ENCODE measurements at regions not wholly inside any gene's neighbourhood (a gene's known extent, or its start where the extent isn't known, plus 50 kb on each side); places are given as distances from the start of the nearest gene placed in this dataset.

GRCh38 chr15:93716615-93717231 lies 514.6 kb upstream of the MCTP2 start:
- no peak for TF ChIP-seq CTCF (IDR thresholded peaks at IDR 0.05; ENCODE audit: extremely low read depth, insufficient read depth, missing control alignments)
- no peak for DNase-seq (ENCODE audit: low spot score)
- in situ Hi-C loops (cut with MboI; ENCODE audit: low pct_unique_long_range_greater_than_20kb, low sequenced_read_pairs, unreplicated experiment) = no loop called here

DNA sequence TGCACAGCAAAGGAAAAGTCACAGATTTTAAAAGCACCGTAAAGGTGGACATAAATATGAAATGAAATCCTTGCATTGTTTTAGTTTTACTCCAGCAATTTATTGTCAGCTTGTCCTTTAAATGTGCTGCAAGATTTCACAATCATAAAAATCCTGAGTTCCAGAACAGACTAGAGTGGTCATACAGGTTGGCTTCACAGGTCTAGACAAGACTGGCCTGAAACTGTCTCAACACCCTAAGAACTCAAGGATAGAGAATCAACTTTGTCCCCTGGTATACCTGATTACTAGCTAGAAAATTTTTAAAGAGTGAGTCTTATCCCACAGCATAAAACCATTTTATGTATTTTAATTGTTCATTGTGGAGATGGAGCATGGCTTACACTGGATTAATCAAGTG lies 521.7 kb upstream of the MCTP2 start:
- no peak for DNase-seq (ENCODE audit: low spot score)
- in situ Hi-C loops (cut with MboI; ENCODE audit: low pct_unique_long_range_greater_than_20kb, low sequenced_read_pairs, unreplicated experiment) = no loop called here
- TF ChIP-seq CTCF (IDR thresholded peaks at IDR 0.05; ENCODE audit: extremely low read depth, insufficient read depth, missing control alignments) = no peak

DNA sequence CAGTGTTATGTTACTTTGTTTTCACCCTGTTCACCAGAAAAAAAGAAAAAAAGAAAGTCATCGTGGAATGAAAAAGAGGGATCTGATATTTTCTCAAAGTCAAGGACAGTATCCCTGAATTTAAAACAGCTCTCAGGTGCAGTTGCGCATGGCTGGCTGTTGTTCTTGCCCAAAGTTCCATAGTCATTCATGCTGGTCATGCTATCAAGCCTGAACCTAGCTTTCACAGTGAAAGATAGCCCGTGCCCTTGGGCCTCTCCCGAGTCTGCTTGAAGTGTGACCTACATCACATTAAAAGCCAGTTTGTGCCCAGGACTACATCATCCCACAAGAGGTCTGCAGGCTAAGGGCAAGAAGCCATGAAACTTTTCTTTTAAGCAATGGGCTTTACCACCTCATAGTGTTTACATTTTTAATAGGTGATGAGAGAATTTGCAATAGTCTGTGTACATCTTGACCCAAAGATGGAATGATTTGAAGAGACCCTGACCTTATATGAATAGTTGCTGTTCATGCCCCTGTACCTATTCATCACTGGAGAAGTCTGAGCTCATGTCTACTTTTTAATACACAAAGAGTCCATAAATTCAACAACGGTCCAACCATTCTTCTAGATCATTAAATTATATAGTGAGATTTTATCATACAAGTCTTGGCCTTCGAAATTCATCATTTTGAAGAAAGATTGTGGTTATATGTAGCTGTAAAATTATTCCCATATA lies 522.5 kb upstream of the MCTP2 start:
- TF ChIP-seq CTCF (IDR thresholded peaks at IDR 0.05; ENCODE audit: extremely low read depth, insufficient read depth, missing control alignments) = no peak
- no peak for DNase-seq (ENCODE audit: low spot score)
- in situ Hi-C loops (cut with MboI; ENCODE audit: low pct_unique_long_range_greater_than_20kb, low sequenced_read_pairs, unreplicated experiment) = no loop called here

DNA sequence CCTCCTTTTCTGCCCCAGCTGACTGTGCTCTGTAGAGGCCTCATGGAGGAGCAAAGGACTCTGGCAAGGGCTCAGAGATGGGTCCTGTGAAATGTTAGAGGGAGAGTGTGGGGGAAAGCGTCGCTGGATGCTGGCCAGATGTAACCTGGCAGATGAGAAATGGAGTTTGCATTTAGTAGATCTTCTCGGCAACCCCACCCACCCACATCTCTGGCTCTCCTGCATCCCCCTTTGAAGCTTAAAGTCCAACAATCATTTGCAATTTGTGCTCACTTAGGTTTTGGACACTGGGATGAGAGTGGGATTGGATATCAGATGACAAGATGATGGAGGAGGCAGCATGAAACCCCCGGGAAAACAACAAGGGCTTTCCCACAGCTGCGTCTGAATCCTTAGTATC lies 523.6 kb upstream of the MCTP2 start:
- DNase-seq (ENCODE audit: low spot score) = no peak
- in situ Hi-C loops (cut with MboI; ENCODE audit: low pct_unique_long_range_greater_than_20kb, low sequenced_read_pairs, unreplicated experiment) = no loop called here
- TF ChIP-seq CTCF (IDR thresholded peaks at IDR 0.05; ENCODE audit: extremely low read depth, insufficient read depth, missing control alignments) = no peak

DNA sequence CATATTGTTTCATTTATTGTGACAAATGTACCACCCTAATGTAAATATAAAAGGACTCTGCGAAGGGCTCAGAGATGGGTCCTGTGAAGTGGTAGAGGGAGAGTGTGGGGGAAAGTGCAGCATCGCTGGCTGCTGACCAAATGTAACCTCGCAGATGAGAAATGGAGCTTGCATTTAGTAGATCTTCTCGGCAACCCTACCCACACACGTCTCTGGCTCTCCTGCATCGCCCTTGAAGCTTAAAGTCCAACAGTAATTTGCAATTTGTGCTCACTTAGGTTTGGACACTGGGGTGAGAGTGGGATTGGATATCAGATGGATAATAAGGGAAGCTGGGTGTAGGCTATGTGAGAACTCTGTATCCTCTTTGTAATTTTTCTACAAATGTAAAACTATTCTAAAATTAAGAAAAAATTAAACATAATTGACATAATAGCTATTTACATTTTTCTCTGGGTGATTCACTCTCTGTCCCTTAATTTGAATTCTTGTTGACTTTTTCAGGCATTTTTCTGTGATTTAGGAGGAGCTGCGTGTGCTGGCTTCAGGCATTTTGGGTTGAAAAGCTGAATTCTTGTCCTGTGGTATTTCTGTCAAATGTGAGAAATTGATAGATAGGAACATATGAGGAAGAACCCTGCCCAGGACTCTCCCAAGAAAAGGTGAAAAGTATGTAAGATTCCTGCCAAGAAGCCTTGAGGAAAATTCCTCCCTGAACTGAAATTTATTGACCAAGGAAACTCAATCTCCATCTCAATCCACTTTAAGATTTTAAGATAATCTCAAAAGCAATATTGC lies 524.7 kb upstream of the MCTP2 start:
- in situ Hi-C loops (cut with MboI; ENCODE audit: low pct_unique_long_range_greater_than_20kb, low sequenced_read_pairs, unreplicated experiment) = no loop called here
- DNase-seq (ENCODE audit: low spot score) = no peak
- no peak for TF ChIP-seq CTCF (IDR thresholded peaks at IDR 0.05; ENCODE audit: extremely low read depth, insufficient read depth, missing control alignments)

GRCh38 chr15:93705753-93706455 lies 525.5 kb upstream of the MCTP2 start:
- in situ Hi-C loops (cut with MboI; ENCODE audit: low pct_unique_long_range_greater_than_20kb, low sequenced_read_pairs, unreplicated experiment) = no loop called here
- TF ChIP-seq CTCF (IDR thresholded peaks at IDR 0.05; ENCODE audit: extremely low read depth, insufficient read depth, missing control alignments) = no peak
- DNase-seq (ENCODE audit: low spot score) = no peak

All from GM13977 (cell line).